SK-N-SH (cell line): ENCODE measurements at regions not wholly inside any gene's neighbourhood (a gene's known extent, or its start where the extent isn't known, plus 50 kb on each side); places are given as distances from the start of the nearest gene placed in this dataset.

Experiments
- CTCF ChIA-PET: fragments of 300-600, 350-600 bp; formaldehyde crosslinking; extraction: SDS; loops from one replicate; lab custom pipeline; 2021; lab: Yijun Ruan, JAX
- POLR2A ChIA-PET: fragments of 350-600 bp; sonication (Branson Sonifier 250); formaldehyde crosslinking; extraction: SDS; loops from one replicate; lab custom pipeline; 2020; ENCODE audit warnings: antibody characterized with exemption, inconsistent platforms; lab: Yijun Ruan, JAX
- DNase-seq: peaks from one replicate; pipeline ENCODE4 v3.0.0; 2012
- H2AFZ ChIP-seq: fragments of 200-600 bp; sonication (generic); 2 replicates; pipeline ENCODE4 v1.8.1; 2016; ENCODE audit warnings: antibody characterized with exemption, mild to moderate bottlenecking, low read depth
- H3F3A ChIP-seq: fragments of 200-600 bp; sonication (generic); replicated peaks from 2 replicates; pipeline ENCODE3; 2016; ENCODE audit warnings: antibody characterized with exemption, mild to moderate bottlenecking; ENCODE audit not compliant: insufficient read depth
- H3K27ac ChIP-seq, 2 experiments: fragments of 200-500 bp in 1 of 2; fragments of 200-600 bp in 1 of 2; sonication (Bioruptor generic) in 1 of 2; sonication (generic), shearing (Covaris generic) in 1 of 2; 2 replicates each; pipeline versions ENCODE4 v1.5.1 to v1.6.1; 2014 to 2016; ENCODE audit warnings: low read depth in 2 of 2, inconsistent platforms in 1 of 2, low read length in 1 of 2, mild to moderate bottlenecking in 1 of 2, mixed read lengths in 1 of 2
- H3K27me3 ChIP-seq: fragments of 200-600 bp; sonication (generic), shearing (Covaris generic); 2 replicates; pipeline ENCODE4 v1.6.1; 2016; ENCODE audit warnings: mixed run types; ENCODE audit not compliant: insufficient read depth
- H3K36me3 ChIP-seq, 2 experiments: fragments of 200-500 bp in 1 of 2; fragments of 200-600 bp in 1 of 2; sonication (Bioruptor generic) in 1 of 2; sonication (generic) in 1 of 2; replicated peaks in 1 of 2; 2 replicates each; pipeline versions ENCODE3 to v1.5.1; 2014 to 2016; ENCODE audit warnings: low read length in 1 of 2, mild to moderate bottlenecking in 1 of 2; ENCODE audit not compliant: insufficient read depth in 2 of 2, control insufficient read depth in 1 of 2
- H3K4me1 ChIP-seq, 2 experiments: fragments of 200-500 bp in 1 of 2; fragments of 200-600 bp in 1 of 2; sonication (Bioruptor generic) in 1 of 2; sonication (generic), shearing (Covaris generic) in 1 of 2; 2 replicates each; pipeline versions ENCODE4 v1.5.1 to v1.6.1; 2014 to 2016; ENCODE audit warnings: low read depth in 1 of 2, low read length in 1 of 2, mixed run types in 1 of 2; ENCODE audit not compliant: insufficient read depth in 2 of 2, control insufficient read depth in 1 of 2
- H3K4me2 ChIP-seq: fragments of 200-600 bp; sonication (generic), shearing (Covaris generic); 2 replicates; pipeline ENCODE4 v1.6.1; 2017; ENCODE audit warnings: mixed run types
- H3K4me3 ChIP-seq, 2 experiments: fragments of 200-500 bp in 1 of 2; fragments of 200-600 bp in 1 of 2; sonication (Bioruptor generic) in 1 of 2; sonication (generic), shearing (Covaris generic) in 1 of 2; 2 replicates each; pipeline versions ENCODE4 v1.5.1 to v1.8.1; 2014 to 2016; ENCODE audit warnings: low read depth in 2 of 2, inconsistent platforms in 1 of 2, low read length in 1 of 2, mild to moderate bottlenecking in 1 of 2, mixed read lengths in 1 of 2, moderate library complexity in 1 of 2
- H3K79me2 ChIP-seq: fragments of 200-600 bp; sonication (generic); 2 replicates; pipeline ENCODE4 v1.8.1; 2017; ENCODE audit warnings: mild to moderate bottlenecking; ENCODE audit not compliant: insufficient read depth
- H3K9ac ChIP-seq: fragments of 200-600 bp; sonication (generic); 2 replicates; pipeline ENCODE4 v1.6.1; 2017; ENCODE audit warnings: mixed run types
- H3K9me2 ChIP-seq: fragments of 200-600 bp; sonication (generic); 2 replicates; pipeline ENCODE4 v1.6.1; 2017; ENCODE audit warnings: mixed run types
- H3K9me3 ChIP-seq: fragments of 200-600 bp; sonication (generic); 2 replicates; pipeline ENCODE4 v1.6.1; 2017; ENCODE audit warnings: mixed run types, mild to moderate bottlenecking, moderate library complexity
- H4K20me1 ChIP-seq: fragments of 200-600 bp; sonication (generic); 2 replicates; pipeline ENCODE4 v1.6.1; 2017; ENCODE audit warnings: mild to moderate bottlenecking, mixed run types; ENCODE audit not compliant: insufficient read depth
- CHD2 ChIP-seq: fragments of 150-350 bp; IDR thresholded peaks from 2 replicates; pipeline ENCODE4 v1.6.1; 2018; ENCODE audit warnings: low read length; ENCODE audit not compliant: partially characterized antibody
- ELF1 ChIP-seq: IDR thresholded peaks from 2 replicates; pipeline ENCODE4 v1.4.0; 2012
- EP300 ChIP-seq, 2 experiments: IDR thresholded peaks; 2 replicates each; pipeline versions ENCODE4 v1.4.0 to v1.6.1; 2012; ENCODE audit warnings: borderline replicate concordance in 1 of 2, low read depth in 1 of 2, low read length in 1 of 2
- EZH2phosphoT487 ChIP-seq: fragments of 200-600 bp; sonication (generic); IDR thresholded peaks from 2 replicates; pipeline ENCODE4 v1.6.1; 2017; ENCODE audit warnings: low read depth, mixed run types, mild to moderate bottlenecking, antibody characterized with exemption, moderate library complexity, borderline replicate concordance
- GATA2 ChIP-seq: sonication (generic); formaldehyde crosslinking; IDR thresholded peaks from 2 replicates; pipeline ENCODE4 v1.5.0; 2020; ENCODE audit warnings: mild to moderate bottlenecking, missing genetic modification reagents
- JUND ChIP-seq: IDR thresholded peaks from 2 replicates; pipeline ENCODE4 v1.4.0; 2012
- MEF2A ChIP-seq: IDR thresholded peaks from 2 replicates; pipeline ENCODE4 v1.4.0; 2012; ENCODE audit warnings: low read depth, borderline replicate concordance
- NFIC ChIP-seq: IDR thresholded peaks from 2 replicates; pipeline ENCODE4 v1.4.0; 2012; ENCODE audit warnings: borderline replicate concordance
- POLR2AphosphoS5 ChIP-seq: IDR thresholded peaks from 2 replicates; pipeline ENCODE4 v1.6.1; 2012; ENCODE audit warnings: low read depth, low read length
- RAD21 ChIP-seq: IDR thresholded peaks from 2 replicates; pipeline ENCODE4 v1.6.1; 2012; ENCODE audit warnings: mild to moderate bottlenecking, low read length
- RCOR1 ChIP-seq: fragments of 150-350 bp; IDR thresholded peaks from 2 replicates; pipeline ENCODE4 v1.6.1; 2017; ENCODE audit warnings: antibody characterized with exemption, low read length
- RFX5 ChIP-seq: IDR thresholded peaks from 2 replicates; pipeline ENCODE4 v1.6.1; 2012; ENCODE audit warnings: mild to moderate bottlenecking, improper control_type of control experiment, low read length
- SMC3 ChIP-seq: IDR thresholded peaks from 2 replicates; pipeline ENCODE4 v1.6.1; 2012; ENCODE audit warnings: low read depth, low read length, improper control_type of control experiment
- TCF12 ChIP-seq: IDR thresholded peaks from 2 replicates; pipeline ENCODE4 v1.4.0; 2012
- TEAD4 ChIP-seq: IDR thresholded peaks from 2 replicates; pipeline ENCODE4 v1.4.0; 2012; ENCODE audit warnings: mild to moderate bottlenecking, borderline replicate concordance; ENCODE audit not compliant: insufficient read depth
- WGBS: methylation state at CpG from one replicate; pipeline ENCODE4 v1.1.6; 2017; ENCODE audit warnings: low lambda C conversion rate; 5-methylcytosine and 5-hydroxymethylcytosine counted together
- TF ChIP-seq, protein P1 (sequence below): fragments of 150-350 bp; IDR thresholded peaks from 2 replicates; pipeline ENCODE4 v1.6.1; 2016; ENCODE audit warnings: mild to moderate bottlenecking, low read depth, low read length
- TF ChIP-seq, protein P2 (sequence below): IDR thresholded peaks from 2 replicates; pipeline ENCODE4 v1.4.0; 2012; ENCODE audit warnings: low read depth, borderline replicate concordance
- TF ChIP-seq, protein P3 (sequence below): fragments of 150-350 bp; IDR thresholded peaks from 2 replicates; pipeline ENCODE4 v1.6.1; 2017; ENCODE audit warnings: antibody characterized with exemption, low read length, low read depth, borderline replicate concordance
- TF ChIP-seq, protein P4 (sequence below): IDR thresholded peaks from 2 replicates; pipeline ENCODE4; 2012

DNA sequence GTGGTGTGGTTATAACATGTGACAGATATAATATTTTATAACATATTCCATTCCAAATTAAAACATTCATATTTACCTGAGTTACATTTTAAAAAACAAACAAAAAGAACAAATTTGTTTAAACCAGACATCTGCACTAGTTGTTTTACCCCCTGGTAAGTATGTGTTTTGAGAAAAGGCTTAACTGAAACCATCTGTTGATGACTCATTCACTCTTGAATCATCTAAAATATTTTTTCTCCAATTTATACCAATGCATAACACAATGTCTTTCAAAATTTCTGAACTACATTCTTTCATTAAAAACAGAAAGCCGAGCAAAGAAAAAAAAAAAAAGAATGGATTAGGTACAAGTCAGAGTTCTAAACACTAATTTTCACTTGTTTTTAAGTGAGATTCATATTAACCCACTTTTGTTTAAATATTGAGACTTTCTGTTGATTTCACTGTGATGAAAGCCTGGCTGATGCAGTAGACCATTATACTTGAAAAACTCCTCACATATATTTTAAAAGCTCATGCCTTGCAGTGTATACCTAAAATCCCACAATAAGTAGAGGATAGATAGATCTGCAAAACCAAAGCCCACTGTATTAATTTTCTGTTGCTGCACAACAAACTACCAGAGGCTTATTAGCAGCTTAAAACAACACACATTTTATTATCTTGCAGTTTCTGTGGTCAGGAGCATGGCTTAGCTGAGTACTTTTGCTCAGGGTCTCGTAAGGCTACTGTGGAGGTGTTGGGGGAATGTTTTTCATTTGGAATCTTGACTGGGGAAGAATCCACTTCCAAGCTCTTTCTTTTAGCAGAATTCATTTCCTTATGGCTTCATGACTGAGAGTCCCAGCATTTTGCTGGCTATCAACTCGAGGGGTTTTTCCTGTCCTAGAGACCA lies 221.5 kb downstream of the PCDH18 start (continued):
- TF ChIP-seq JUND (peak; percentile 97), EZH2phosphoT487 (no peak), TEAD4 (peak; percentile 68; the same call in 1 of the 2 replicates), SMC3 (no peak), NFIC (peak; percentile 56; the same call in 1 of the 2 replicates), POLR2AphosphoS5 (peak; percentile 87), TCF12 (peak; percentile 99), RCOR1 (no peak)
- TF ChIP-seq, protein P1, sequence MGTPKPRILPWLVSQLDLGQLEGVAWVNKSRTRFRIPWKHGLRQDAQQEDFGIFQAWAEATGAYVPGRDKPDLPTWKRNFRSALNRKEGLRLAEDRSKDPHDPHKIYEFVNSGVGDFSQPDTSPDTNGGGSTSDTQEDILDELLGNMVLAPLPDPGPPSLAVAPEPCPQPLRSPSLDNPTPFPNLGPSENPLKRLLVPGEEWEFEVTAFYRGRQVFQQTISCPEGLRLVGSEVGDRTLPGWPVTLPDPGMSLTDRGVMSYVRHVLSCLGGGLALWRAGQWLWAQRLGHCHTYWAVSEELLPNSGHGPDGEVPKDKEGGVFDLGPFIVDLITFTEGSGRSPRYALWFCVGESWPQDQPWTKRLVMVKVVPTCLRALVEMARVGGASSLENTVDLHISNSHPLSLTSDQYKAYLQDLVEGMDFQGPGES = no peak
- TF ChIP-seq, protein P2, sequence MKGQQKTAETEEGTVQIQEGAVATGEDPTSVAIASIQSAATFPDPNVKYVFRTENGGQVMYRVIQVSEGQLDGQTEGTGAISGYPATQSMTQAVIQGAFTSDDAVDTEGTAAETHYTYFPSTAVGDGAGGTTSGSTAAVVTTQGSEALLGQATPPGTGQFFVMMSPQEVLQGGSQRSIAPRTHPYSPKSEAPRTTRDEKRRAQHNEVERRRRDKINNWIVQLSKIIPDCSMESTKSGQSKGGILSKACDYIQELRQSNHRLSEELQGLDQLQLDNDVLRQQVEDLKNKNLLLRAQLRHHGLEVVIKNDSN = no peak

DNA sequence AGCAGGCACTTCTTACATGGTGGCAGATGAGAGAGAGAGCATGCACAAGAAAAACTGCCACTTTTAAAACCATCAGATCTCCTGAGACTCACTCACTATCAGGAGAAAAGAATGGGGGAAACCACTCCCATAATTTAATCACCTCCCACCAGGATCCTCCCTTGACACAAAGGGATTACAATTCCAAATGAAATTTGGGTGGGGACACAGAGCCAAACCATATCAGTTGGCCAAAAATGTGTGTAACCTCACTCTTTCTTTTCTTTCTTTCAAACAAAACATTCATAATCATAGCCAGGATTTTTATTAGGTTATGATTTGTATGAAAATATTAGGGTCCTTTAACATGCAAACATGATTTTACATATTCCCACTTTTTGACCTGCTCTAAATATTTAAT lies 222.1 kb downstream of the PCDH18 start:
- peak overlapping the region; percentile 82 to 87 for H3K27ac ChIP-seq
- no peaks in the 10 kb centered on the region for H3K9me2 ChIP-seq
- no peaks in the 10 kb centered on the region for H3K9me3 ChIP-seq
- no peaks in the 10 kb centered on the region for H3K36me3 ChIP-seq
- peaks cover 5 to 31% of the 10 kb centered on the region in 2 experiments for H3K4me1 ChIP-seq
- H3K4me2 ChIP-seq = no peak overlapping the region; the same call in 1 of the 2 replicates
- H3K9ac ChIP-seq = no peak overlapping the region
- H3K27me3 ChIP-seq = no peaks in the 10 kb centered on the region
- no peaks in the 10 kb centered on the region for H4K20me1 ChIP-seq
- CTCF ChIA-PET = no interaction called here
- no peak overlapping the region for H3K4me3 ChIP-seq
- peaks cover 44% of the 10 kb centered on the region for H3F3A ChIP-seq
- no peaks in the 10 kb centered on the region for H3K79me2 ChIP-seq
- TF ChIP-seq, protein P3, sequence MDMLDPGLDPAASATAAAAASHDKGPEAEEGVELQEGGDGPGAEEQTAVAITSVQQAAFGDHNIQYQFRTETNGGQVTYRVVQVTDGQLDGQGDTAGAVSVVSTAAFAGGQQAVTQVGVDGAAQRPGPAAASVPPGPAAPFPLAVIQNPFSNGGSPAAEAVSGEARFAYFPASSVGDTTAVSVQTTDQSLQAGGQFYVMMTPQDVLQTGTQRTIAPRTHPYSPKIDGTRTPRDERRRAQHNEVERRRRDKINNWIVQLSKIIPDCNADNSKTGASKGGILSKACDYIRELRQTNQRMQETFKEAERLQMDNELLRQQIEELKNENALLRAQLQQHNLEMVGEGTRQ = no peak
- TF ChIP-seq RFX5 = no peak
- TF ChIP-seq POLR2AphosphoS5 = no peak
- no peak overlapping the region for H2AFZ ChIP-seq
- no peak for DNase-seq
- POLR2A ChIA-PET = no interaction called here

DNA sequence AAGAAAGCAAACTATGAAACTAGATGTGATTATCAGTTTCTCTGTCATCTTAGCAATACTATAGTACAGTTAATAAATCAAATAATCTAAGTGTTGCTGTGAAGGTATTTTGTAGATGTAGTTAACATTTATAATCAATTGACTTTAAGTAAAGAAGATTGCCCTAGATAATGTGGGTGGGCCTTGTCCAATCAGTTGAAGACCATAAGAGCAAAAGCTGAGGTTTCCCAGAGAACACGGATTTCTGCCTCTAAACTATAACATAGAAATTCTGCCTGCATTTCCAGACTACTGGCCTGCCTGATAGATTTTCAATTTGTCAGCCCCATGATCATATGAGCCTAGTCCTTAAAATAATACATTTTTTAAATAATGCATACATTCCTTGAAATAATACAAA lies 222.9 kb downstream of the PCDH18 start:
- Histone ChIP-seq H3K9me2 (no peaks in the 10 kb centered on the region), H3K9ac (no peak overlapping the region), H3K4me1 (peaks cover 5 to 31% of the 10 kb centered on the region in 2 experiments), H3K27ac (peak overlapping the region in 1 of 2 experiments; percentile 82; a peak in 3 of 4 replicates), H3F3A (peaks cover 44% of the 10 kb centered on the region), H3K79me2 (no peaks in the 10 kb centered on the region)
- CTCF ChIA-PET = no interaction called here
- 93% methylated on average over 1 of the region's 1 CpG for WGBS
- no peak for DNase-seq
- TF ChIP-seq RAD21 (no peak), ELF1 (no peak), MEF2A (no peak), CHD2 (no peak), EP300 (IDR thresholded peaks at IDR 0.05; ENCODE audit: borderline replicate concordance in 1 of 2, low read depth in 1 of 2, low read length in 1 of 2) (no peak), SMC3 (no peak), JUND (no peak), GATA2 (CRISPR knock-in tag) (no peak)
- TF ChIP-seq, protein P1 = no peak
- TF ChIP-seq, protein P4, sequence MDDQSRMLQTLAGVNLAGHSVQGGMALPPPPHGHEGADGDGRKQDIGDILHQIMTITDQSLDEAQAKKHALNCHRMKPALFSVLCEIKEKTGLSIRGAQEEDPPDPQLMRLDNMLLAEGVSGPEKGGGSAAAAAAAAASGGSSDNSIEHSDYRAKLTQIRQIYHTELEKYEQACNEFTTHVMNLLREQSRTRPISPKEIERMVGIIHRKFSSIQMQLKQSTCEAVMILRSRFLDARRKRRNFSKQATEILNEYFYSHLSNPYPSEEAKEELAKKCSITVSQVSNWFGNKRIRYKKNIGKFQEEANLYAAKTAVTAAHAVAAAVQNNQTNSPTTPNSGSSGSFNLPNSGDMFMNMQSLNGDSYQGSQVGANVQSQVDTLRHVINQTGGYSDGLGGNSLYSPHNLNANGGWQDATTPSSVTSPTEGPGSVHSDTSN = no peak
- TF ChIP-seq, all 33 proteins: peak for 0
- POLR2A ChIA-PET = no interaction called here
- Histone ChIP-seq H3K36me3 (no peaks in the 10 kb centered on the region), H4K20me1 (no peaks in the 10 kb centered on the region), H3K4me2 (no peak overlapping the region), H2AFZ (no peak overlapping the region), H3K27me3 (no peaks in the 10 kb centered on the region), H3K9me3 (no peaks in the 10 kb centered on the region), H3K4me3 (no peak overlapping the region)
